DOHH2 (cell line): ENCODE measurements at regions not wholly inside any gene's neighbourhood (a gene's known extent, or its start where the extent isn't known, plus 50 kb on each side); places are given as distances from the start of the nearest gene placed in this dataset.

Experiments
- CTCF ChIP-seq: fragments of 200-600 bp; sonication (generic); IDR thresholded peaks from one replicate; pipeline ENCODE4 v1.5.1; 2014; ENCODE audit warnings: antibody characterized with exemption, mild to moderate bottlenecking, low read depth, low read length; ENCODE audit not compliant: poor library complexity, severe bottlenecking
- EZH2phosphoT487 ChIP-seq: fragments of 200-600 bp; sonication (generic); IDR thresholded peaks from 2 replicates; pipeline ENCODE4 v1.6.1; 2017; ENCODE audit warnings: borderline replicate concordance, mild to moderate bottlenecking, antibody characterized with exemption, low read length, moderate library complexity, mixed read lengths

GRCh38 chr14:38818555-38818954 is 284.5 kb downstream of the SEC23A start:
- TF ChIP-seq CTCF = no peak
- TF ChIP-seq EZH2phosphoT487 = no peak
